HEK293 (cell line): ENCODE measurements at regions not wholly inside any gene's neighbourhood (a gene's known extent, or its start where the extent isn't known, plus 50 kb on each side); places are given as distances from the start of the nearest gene placed in this dataset.

Source experiments
- CTCF ChIA-PET: fragments of 350-600 bp; formaldehyde crosslinking; extraction: SDS; loops from one replicate; lab custom pipeline; 2021; ENCODE audit warnings: antibody characterized with exemption; lab: Yijun Ruan, JAX
- POLR2A ChIA-PET: fragments of 300-600 bp; formaldehyde crosslinking; extraction: SDS; loops from one replicate; lab custom pipeline; 2020; ENCODE audit warnings: antibody characterized with exemption, inconsistent platforms; lab: Yijun Ruan, JAX
- H3K27ac ChIP-seq: fragments of 200-500 bp; sonication (Bioruptor generic); 2 replicates; pipeline ENCODE4 v1.5.1; 2014; ENCODE audit warnings: low read depth, low read length, control low read depth, inconsistent platforms; ENCODE audit errors: extremely low read depth
- H3K36me3 ChIP-seq, 2 experiments: fragments of 200-500 bp in 1 of 2; sonication (Bioruptor generic) in 1 of 2; 1 replicate in 1 of 2; 2 replicates in 1 of 2; pipeline ENCODE4 v1.5.1; 2014 to 2017; ENCODE audit warnings: inconsistent platforms in 2 of 2, low read length in 2 of 2; ENCODE audit not compliant: control insufficient read depth in 2 of 2, insufficient read depth in 1 of 2
- H3K4me1 ChIP-seq: fragments of 200-500 bp; sonication (Bioruptor generic); 2 replicates; pipeline ENCODE4 v1.5.1; 2014; ENCODE audit warnings: mild to moderate bottlenecking, low read length, inconsistent platforms; ENCODE audit not compliant: control insufficient read depth, insufficient read depth
- H3K4me3 ChIP-seq: 2 replicates; pipeline ENCODE4 v1.5.1; 2011; ENCODE audit warnings: low read depth, mild to moderate bottlenecking, control low read depth, low read length, moderate library complexity
- H3K9me3 ChIP-seq: fragments of 200-500 bp; sonication (Bioruptor generic); 2 replicates; pipeline ENCODE4 v1.5.1; 2014; ENCODE audit warnings: low read depth, low read length, inconsistent platforms; ENCODE audit not compliant: control insufficient read depth, insufficient read depth
- GLIS2 ChIP-seq: fragments of 450-650 bp; formaldehyde crosslinking; IDR thresholded peaks from 2 replicates; pipeline ENCODE4 v1.5.1; 2016; ENCODE audit warnings: missing biosample characterization, missing genetic modification characterization
- PRDM10 ChIP-seq: fragments of 450-650 bp; formaldehyde crosslinking; IDR thresholded peaks from 2 replicates; pipeline ENCODE4 v1.5.1; 2016; ENCODE audit warnings: missing biosample characterization, missing genetic modification characterization
- REPIN1 ChIP-seq: fragments of 450-650 bp; formaldehyde crosslinking; IDR thresholded peaks from 2 replicates; pipeline ENCODE4 v1.5.1; 2017; ENCODE audit warnings: missing biosample characterization, missing genetic modification characterization, low read depth
- YY2 ChIP-seq: fragments of 450-650 bp; formaldehyde crosslinking; IDR thresholded peaks from 2 replicates; pipeline ENCODE4 v1.5.1; 2016; ENCODE audit warnings: missing biosample characterization, missing genetic modification characterization
- ZFP37 ChIP-seq: fragments of 450-650 bp; formaldehyde crosslinking; IDR thresholded peaks from 2 replicates; pipeline ENCODE4 v1.5.1; 2016; ENCODE audit warnings: missing biosample characterization, missing genetic modification characterization
- ZNF169 ChIP-seq: fragments of 450-650 bp; formaldehyde crosslinking; IDR thresholded peaks from 2 replicates; pipeline ENCODE4 v1.5.1; 2016; ENCODE audit warnings: missing biosample characterization, missing genetic modification characterization
- ZNF292 ChIP-seq: fragments of 450-650 bp; formaldehyde crosslinking; IDR thresholded peaks from 2 replicates; pipeline ENCODE4 v1.5.1; 2016; ENCODE audit warnings: low read depth, missing biosample characterization, missing genetic modification characterization, borderline replicate concordance
- ZNF335 ChIP-seq: fragments of 450-650 bp; formaldehyde crosslinking; conservative IDR thresholded peaks from 2 replicates; pipeline ENCODE4 v1.5.1; 2016; ENCODE audit warnings: missing biosample characterization, missing genetic modification characterization
- ZNF350 ChIP-seq: fragments of 450-650 bp; formaldehyde crosslinking; IDR thresholded peaks from 2 replicates; pipeline ENCODE4 v1.5.0; 2017; ENCODE audit warnings: missing biosample characterization, mild to moderate bottlenecking, missing genetic modification characterization
- ZNF366 ChIP-seq: fragments of 450-650 bp; formaldehyde crosslinking; conservative IDR thresholded peaks from 2 replicates; pipeline ENCODE4 v1.5.1; 2016; ENCODE audit warnings: missing biosample characterization, missing genetic modification characterization
- ZNF449 ChIP-seq: fragments of 450-650 bp; formaldehyde crosslinking; IDR thresholded peaks from 2 replicates; pipeline ENCODE4 v1.5.1; 2017; ENCODE audit warnings: missing biosample characterization, mild to moderate bottlenecking, missing genetic modification characterization, moderate library complexity
- ZNF549 ChIP-seq: fragments of 450-650 bp; IDR thresholded peaks from 2 replicates; pipeline ENCODE4 v1.5.1; 2018; ENCODE audit warnings: missing biosample characterization, missing genetic modification characterization, mild to moderate bottlenecking, inconsistent platforms, moderate library complexity
- ZNF596 ChIP-seq: fragments of 450-650 bp; IDR thresholded peaks from 2 replicates; pipeline ENCODE4 v1.5.0; 2018; ENCODE audit warnings: missing biosample characterization, mild to moderate bottlenecking, missing genetic modification characterization, moderate library complexity
- ZNF629 ChIP-seq: fragments of 450-650 bp; formaldehyde crosslinking; IDR thresholded peaks from 2 replicates; pipeline ENCODE4 v1.5.1; 2017; ENCODE audit warnings: missing biosample characterization, missing genetic modification characterization
- ZNF768 ChIP-seq: fragments of 450-650 bp; formaldehyde crosslinking; IDR thresholded peaks from 2 replicates; pipeline ENCODE4 v1.5.1; 2018; ENCODE audit warnings: missing biosample characterization, mild to moderate bottlenecking, missing genetic modification characterization
- TF ChIP-seq, protein P1 (sequence below): fragments of 450-650 bp; formaldehyde crosslinking; IDR thresholded peaks from 2 replicates; pipeline ENCODE4 v1.5.1; 2016; ENCODE audit warnings: missing biosample characterization, missing genetic modification characterization

DNA sequence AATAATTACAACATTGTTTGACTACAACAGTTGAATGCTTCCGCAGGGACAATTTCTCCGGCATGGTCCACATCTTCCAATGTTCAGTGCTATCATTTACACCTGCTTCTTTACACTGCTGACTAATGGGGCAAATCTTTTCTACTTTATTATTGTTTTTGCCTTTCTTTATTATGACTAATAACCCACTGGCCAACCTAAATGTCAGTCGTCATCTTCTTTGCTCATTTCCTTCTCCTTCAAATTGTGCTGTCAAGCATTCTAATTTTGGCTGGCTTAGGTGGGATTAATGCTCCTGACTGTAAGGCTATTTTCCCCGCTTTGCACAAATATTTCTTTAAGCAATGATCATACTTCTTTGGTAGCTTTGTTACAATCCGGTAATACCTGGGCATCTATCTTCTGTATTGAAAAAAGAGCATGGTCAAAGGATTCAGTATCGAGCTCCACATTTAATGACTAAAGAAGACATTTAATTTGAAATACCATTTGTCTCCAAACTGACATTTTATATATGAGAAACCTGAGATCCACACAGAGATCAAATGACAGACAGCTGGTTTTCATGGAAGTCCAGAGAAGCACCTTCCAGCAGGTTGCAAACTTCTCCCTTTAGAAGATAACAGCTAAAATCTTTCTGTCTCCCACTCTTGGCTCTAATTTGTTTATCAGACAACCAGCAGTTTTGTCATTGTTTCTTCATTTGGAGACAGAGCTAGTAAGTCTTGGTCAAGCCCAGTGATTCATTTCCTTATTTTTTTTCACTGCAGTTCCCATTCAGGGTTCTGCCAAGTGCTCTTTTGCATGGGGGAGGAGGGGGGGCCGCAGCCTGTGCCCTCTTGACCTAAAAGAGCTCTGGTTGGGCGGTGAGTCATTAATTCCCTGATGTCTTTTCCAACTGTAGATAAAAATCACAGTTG lies 132.9 kb downstream of the SOCS6 start:
- CTCF ChIA-PET: interaction anchor here (0.7 to 2.8 kb wide), 5 partner anchors 11 to 227 kb away, joined by 3 to 11 read pairs (median 4); no protein-coding TSS in a partner anchor
- TF ChIP-seq ZNF768 (no peak), ZFP37 (tag by site-specific recombination) (0 out of 2 replicates have a peak, but pooled peaks have one; percentile 27), ZNF449 (tag by site-specific recombination) (peak; percentile 63), ZNF629 (tag by site-specific recombination) (no peak), REPIN1 (tag by site-specific recombination) (no peak), ZNF335 (no peak), ZNF169 (no peak), PRDM10 (tag by site-specific recombination) (0 out of 2 replicates have a peak, but pooled peaks have one; percentile 53), GLIS2 (0 out of 2 replicates have a peak, but pooled peaks have one; percentile 28), ZNF596 (no peak), ZNF549 (tag by site-specific recombination) (no peak), ZNF366 (tag by site-specific recombination) (no peak), ZNF350 (tag by site-specific recombination) (no peak), YY2 (tag by site-specific recombination) (no peak), ZNF292 (no peak)
- TF ChIP-seq, protein P1, sequence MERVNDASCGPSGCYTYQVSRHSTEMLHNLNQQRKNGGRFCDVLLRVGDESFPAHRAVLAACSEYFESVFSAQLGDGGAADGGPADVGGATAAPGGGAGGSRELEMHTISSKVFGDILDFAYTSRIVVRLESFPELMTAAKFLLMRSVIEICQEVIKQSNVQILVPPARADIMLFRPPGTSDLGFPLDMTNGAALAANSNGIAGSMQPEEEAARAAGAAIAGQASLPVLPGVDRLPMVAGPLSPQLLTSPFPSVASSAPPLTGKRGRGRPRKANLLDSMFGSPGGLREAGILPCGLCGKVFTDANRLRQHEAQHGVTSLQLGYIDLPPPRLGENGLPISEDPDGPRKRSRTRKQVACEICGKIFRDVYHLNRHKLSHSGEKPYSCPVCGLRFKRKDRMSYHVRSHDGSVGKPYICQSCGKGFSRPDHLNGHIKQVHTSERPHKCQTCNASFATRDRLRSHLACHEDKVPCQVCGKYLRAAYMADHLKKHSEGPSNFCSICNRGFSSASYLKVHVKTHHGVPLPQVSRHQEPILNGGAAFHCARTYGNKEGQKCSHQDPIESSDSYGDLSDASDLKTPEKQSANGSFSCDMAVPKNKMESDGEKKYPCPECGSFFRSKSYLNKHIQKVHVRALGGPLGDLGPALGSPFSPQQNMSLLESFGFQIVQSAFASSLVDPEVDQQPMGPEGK (tag by site-specific recombination): no peak
- Histone ChIP-seq H3K27ac (no peak overlapping the region), H3K4me1 (peaks cover 12% of the 10 kb centered on the region), H3K9me3 (no peaks in the 10 kb centered on the region), H3K36me3 (no peaks in the 10 kb centered on the region), H3K4me3 (no peak overlapping the region)
- POLR2A ChIA-PET: interaction anchor here (1.4 kb wide), 1 partner anchor 34 kb away, joined by 3 read pairs; no protein-coding TSS in a partner anchor
